HepG2 (cell line): ENCODE measurements at regions not wholly inside any gene's neighbourhood (a gene's known extent, or its start where the extent isn't known, plus 50 kb on each side); places are given as distances from the start of the nearest gene placed in this dataset.

Experiments used
- ATAC-seq: fragments of 200-7000 bp; cut with Tn5 transposase; 3 replicates; pipeline ENCODE4 v1.9.1; 2020; ENCODE audit warnings: mild to moderate bottlenecking, moderate library complexity
- BruUV-seq: library from RNA; stranded (reverse); fragments of 400-500 nt; replicated peaks from 2 replicates; lab custom pipeline; 2021; lab: Mats Ljungman, UMichigan
- CTCF ChIA-PET: fragments of 300-600 bp; formaldehyde crosslinking; extraction: SDS; loops from one replicate; lab custom pipeline; 2021; ENCODE audit warnings: low total read pairs, inconsistent platforms, low intra/inter-chr PET ratio; lab: Yijun Ruan, JAX
- POLR2A ChIA-PET: fragments of 350-600 bp; sonication (Branson Sonifier 250); formaldehyde crosslinking; loops from one replicate; lab custom pipeline; 2020; ENCODE audit warnings: antibody characterized with exemption, inconsistent platforms; lab: Yijun Ruan, JAX
- DNase-seq: peaks from one replicate; pipeline ENCODE4 v3.0.0-alpha.2; 2015; ENCODE audit warnings: low spot score
- FAIRE-seq: peaks from 3 replicates; lab custom pipeline; 2011; peaks lifted over from hg19 to GRCh38; lab: Jason Lieb, UNC
- H2AFZ ChIP-seq: one replicate; pipeline ENCODE4 v1.6.1; 2011; ENCODE audit warnings: low read length, inconsistent platforms
- H3K27ac ChIP-seq: fragments of 300-600 bp; 3 replicates; pipeline ENCODE4 v1.8.0; 2011; ENCODE audit warnings: mixed run types, mild to moderate bottlenecking, mixed read lengths, low read length, inconsistent platforms; ENCODE audit not compliant: insufficient read depth; ENCODE audit errors: extremely low read length
- H3K27me3 ChIP-seq, 2 experiments: fragments of 200-600 bp in 1 of 2; 2 replicates in 1 of 2; 3 replicates in 1 of 2; pipeline versions ENCODE4 v1.6.0 to v1.8.0; 2011; ENCODE audit warnings: low read length in 2 of 2, mild to moderate bottlenecking in 2 of 2, moderate library complexity in 2 of 2, inconsistent platforms in 1 of 2; ENCODE audit not compliant: insufficient read depth in 2 of 2, control insufficient read depth in 1 of 2
- H3K36me3 ChIP-seq, 2 experiments: fragments of 200-600 bp in 1 of 2; replicated peaks in 1 of 2; 2 replicates in 1 of 2; 3 replicates in 1 of 2; pipeline versions ENCODE4 v1.5.1 to v1.8.0; 2011; ENCODE audit warnings: low read length in 2 of 2, inconsistent platforms in 1 of 2; ENCODE audit not compliant: insufficient read depth in 2 of 2, control insufficient read depth in 1 of 2
- H3K4me1 ChIP-seq: 2 replicates; pipeline ENCODE4 v1.5.1; 2012; ENCODE audit warnings: low read length, inconsistent platforms; ENCODE audit not compliant: insufficient read depth
- H3K4me2 ChIP-seq: 2 replicates; pipeline ENCODE4 v1.6.0; 2011; ENCODE audit warnings: low read depth, low read length, inconsistent platforms
- H3K4me3 ChIP-seq, 3 experiments: fragments of 200-600 bp in 1 of 3; sonication (generic), shearing (Covaris generic) in 1 of 3; replicated peaks in 1 of 3; 2 replicates each; pipeline ENCODE4 v1.5.1; 2011 to 2016; ENCODE audit warnings: low read length in 3 of 3, inconsistent platforms in 2 of 3, low read depth in 2 of 3, mild to moderate bottlenecking in 2 of 3, control low read depth in 1 of 3, mixed read lengths in 1 of 3; ENCODE audit not compliant: insufficient read depth in 1 of 3
- H3K79me2 ChIP-seq: one replicate; pipeline ENCODE4 v1.6.1; 2011; ENCODE audit warnings: low read length, inconsistent platforms; ENCODE audit not compliant: insufficient read depth
- H3K9ac ChIP-seq: 2 replicates; pipeline ENCODE4 v1.6.0; 2011; ENCODE audit warnings: mild to moderate bottlenecking, low read depth, low read length, inconsistent platforms; ENCODE audit not compliant: insufficient read depth
- H3K9me3 ChIP-seq: 2 replicates; pipeline ENCODE4 v1.5.1; 2012; ENCODE audit warnings: mild to moderate bottlenecking, low read length
- H4K20me1 ChIP-seq: 2 replicates; pipeline ENCODE4 v1.6.0; 2011; ENCODE audit warnings: inconsistent platforms, mild to moderate bottlenecking, low read length, moderate library complexity; ENCODE audit not compliant: insufficient read depth
- AKAP8 ChIP-seq: sonication (generic); formaldehyde crosslinking; IDR thresholded peaks from 2 replicates; pipeline ENCODE4 v1.5.1; 2020; ENCODE audit warnings: mild to moderate bottlenecking, missing genetic modification reagents
- HMG20A ChIP-seq: IDR thresholded peaks from 2 replicates; pipeline ENCODE4 v1.6.1; 2016; ENCODE audit warnings: borderline replicate concordance
- KLF12 ChIP-seq: sonication (generic); formaldehyde crosslinking; IDR thresholded peaks from 2 replicates; pipeline ENCODE4 v1.4.0; 2020; ENCODE audit warnings: missing genetic modification reagents, borderline replicate concordance
- NAIF1 ChIP-seq: sonication (generic); formaldehyde crosslinking; IDR thresholded peaks from 2 replicates; pipeline ENCODE4 v1.5.0; 2020; ENCODE audit warnings: mild to moderate bottlenecking, missing genetic modification reagents, borderline replicate concordance
- PHF8 ChIP-seq: sonication (generic); formaldehyde crosslinking; IDR thresholded peaks from 2 replicates; pipeline ENCODE4 v1.5.0; 2020; ENCODE audit warnings: missing genetic modification reagents
- SKI ChIP-seq: fragments of 450-650 bp; IDR thresholded peaks from one replicate; pipeline ENCODE4 v1.6.1; 2018; ENCODE audit warnings: mild to moderate bottlenecking; ENCODE audit not compliant: partially characterized antibody
- SNAPC2 ChIP-seq: sonication (generic); formaldehyde crosslinking; IDR thresholded peaks from 2 replicates; pipeline ENCODE4 v1.8.1; 2022; ENCODE audit warnings: mild to moderate bottlenecking, missing genetic modification reagents
- ZKSCAN8 ChIP-seq: IDR thresholded peaks from 2 replicates; pipeline ENCODE4 v1.6.1; 2016; ENCODE audit warnings: borderline replicate concordance, missing genetic modification reagents, missing compliant biosample characterization
- ZNF256 ChIP-seq: sonication (generic); formaldehyde crosslinking; conservative IDR thresholded peaks from 2 replicates; pipeline ENCODE4 v1.4.0; 2020; ENCODE audit warnings: missing genetic modification reagents
- WGBS: methylation state at CpG from one replicate; pipeline ENCODE4 v1.1.6; 2017; ENCODE audit warnings: low lambda C conversion rate; 5-methylcytosine and 5-hydroxymethylcytosine counted together
- in situ Hi-C: cut with HindIII; loops from 2 replicates; pipeline ENCODE4 v1.10.0; 2017; ENCODE audit warnings: low pct_unique_long_range_greater_than_20kb; ENCODE audit not compliant: extremely low pct_ligation_motif_present
- intact Hi-C: fragments of 100-400 bp; cut with micrococcal nuclease; formaldehyde crosslinking; loops from one replicate; pipeline ENCODE4 v1.10.0; 2022; ENCODE audit not compliant: unreplicated experiment
- TF ChIP-seq, protein P1 (sequence below): sonication (generic); formaldehyde crosslinking; IDR thresholded peaks from 2 replicates; pipeline ENCODE4 v1.4.0; 2020; ENCODE audit warnings: missing genetic modification reagents, borderline replicate concordance

DNA sequence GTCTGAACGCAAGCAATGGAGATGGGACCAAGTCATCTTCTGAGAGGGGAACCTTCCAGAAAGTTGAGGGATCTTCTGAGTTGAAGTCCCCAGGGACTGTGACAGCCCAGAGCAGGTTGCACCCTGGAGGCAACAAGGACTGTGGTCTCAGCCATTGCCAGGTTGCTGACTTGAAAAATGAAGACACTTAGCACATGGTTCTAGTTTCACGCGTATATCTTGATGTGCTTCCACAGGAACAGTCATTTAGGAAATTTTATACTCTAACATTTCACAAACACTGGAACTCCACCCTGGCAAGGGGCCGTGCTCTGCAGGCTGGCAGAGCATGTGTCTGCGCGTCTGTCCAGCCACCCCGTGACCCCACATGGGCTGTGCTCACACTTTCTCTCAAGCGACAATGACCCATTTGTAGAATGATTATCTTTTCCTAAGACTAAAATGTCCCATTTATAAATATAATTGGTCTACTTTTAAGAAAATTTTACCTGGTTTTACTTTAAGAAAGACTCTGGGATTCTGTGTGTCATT is 157.0 kb downstream of the ERMARD start:
- peaks cover 11 to 76% of the 10 kb centered on the region in 2 experiments for H3K27me3 ChIP-seq
- no peak overlapping the region for H3K9ac ChIP-seq
- TF ChIP-seq, protein P1, sequence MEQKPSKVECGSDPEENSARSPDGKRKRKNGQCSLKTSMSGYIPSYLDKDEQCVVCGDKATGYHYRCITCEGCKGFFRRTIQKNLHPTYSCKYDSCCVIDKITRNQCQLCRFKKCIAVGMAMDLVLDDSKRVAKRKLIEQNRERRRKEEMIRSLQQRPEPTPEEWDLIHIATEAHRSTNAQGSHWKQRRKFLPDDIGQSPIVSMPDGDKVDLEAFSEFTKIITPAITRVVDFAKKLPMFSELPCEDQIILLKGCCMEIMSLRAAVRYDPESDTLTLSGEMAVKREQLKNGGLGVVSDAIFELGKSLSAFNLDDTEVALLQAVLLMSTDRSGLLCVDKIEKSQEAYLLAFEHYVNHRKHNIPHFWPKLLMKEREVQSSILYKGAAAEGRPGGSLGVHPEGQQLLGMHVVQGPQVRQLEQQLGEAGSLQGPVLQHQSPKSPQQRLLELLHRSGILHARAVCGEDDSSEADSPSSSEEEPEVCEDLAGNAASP (CRISPR knock-in tag): no peak
- TF ChIP-seq SKI (no peak), PHF8 (CRISPR knock-in tag) (no peak)
- H4K20me1 ChIP-seq: no peaks in the 10 kb centered on the region
- no peak overlapping the region for H2AFZ ChIP-seq
- no peak overlapping the region for H3K4me3 ChIP-seq
- 65% methylated on average over 8 of the region's 8 CpGs for WGBS
- H3K4me2 ChIP-seq: no peak overlapping the region
- DNase-seq (no peak), FAIRE-seq (no peak), ATAC-seq (no peak)
- no peaks in the 10 kb centered on the region for H3K36me3 ChIP-seq
- no TSS peak for BruUV-seq
- ChIA-PET POLR2A (no interaction called here), CTCF (no interaction called here)
- in situ Hi-C loops (no loop called here), intact Hi-C loops (no loop called here)
- no peak overlapping the region for H3K27ac ChIP-seq
- H3K4me1 ChIP-seq: no peaks in the 10 kb centered on the region
- no peaks in the 10 kb centered on the region for H3K9me3 ChIP-seq
- no peaks in the 10 kb centered on the region for H3K79me2 ChIP-seq

- no peak overlapping the region for H2AFZ ChIP-seq
- no peaks in the 10 kb centered on the region for H3K4me1 ChIP-seq
- DNase-seq (no peak), ATAC-seq (no peak), FAIRE-seq (no peak)
- H3K79me2 ChIP-seq: no peaks in the 10 kb centered on the region
- no peak for TF ChIP-seq NAIF1 (CRISPR knock-in tag)
- TF ChIP-seq KLF12 (CRISPR knock-in tag): no peak
- TF ChIP-seq HMG20A (CRISPR knock-in tag): no peak
- TF ChIP-seq ZKSCAN8 (CRISPR knock-in tag): no peak
- TF ChIP-seq SNAPC2: no peak
- no peak for TF ChIP-seq ZNF256
- TF ChIP-seq AKAP8 (CRISPR knock-in tag): no peak
- intact Hi-C loops (no loop called here), in situ Hi-C loops (no loop called here)
- BruUV-seq: no TSS peak
- no peaks in the 10 kb centered on the region for H3K36me3 ChIP-seq
- no peak overlapping the region for H3K4me2 ChIP-seq
- no peaks in the 10 kb centered on the region for H4K20me1 ChIP-seq
- H3K27me3 ChIP-seq: peaks cover 11 to 78% of the 10 kb centered on the region in 2 experiments
- no peak overlapping the region for H3K9ac ChIP-seq
- H3K27ac ChIP-seq: no peak overlapping the region
- no peaks in the 10 kb centered on the region for H3K9me3 ChIP-seq
- ChIA-PET POLR2A (no interaction called here), CTCF (no interaction called here)
- no peak overlapping the region for H3K4me3 ChIP-seq
- 4% methylated on average over 9 of the region's 9 CpGs for WGBS
These were observed 156.1 kb downstream of the ERMARD start for GRCh38 chr6:169907419-169908115.
